ENCODE measurements at regions not wholly inside any gene's neighbourhood (a gene's known extent, or its start where the extent isn't known, plus 50 kb on each side); places are given as distances from the start of the nearest gene placed in this dataset.

- no peak overlapping the region for H3K4me3 ChIP-seq
- no peak overlapping the region for H3K27ac ChIP-seq
- peaks cover 0 to 6% (median 2%) of the 10 kb centered on the region in 4 donors for H3K4me1 ChIP-seq
- H3K27me3 ChIP-seq = no peaks in the 10 kb centered on the region
- peaks cover 0 to 13% (median 1%) of the 10 kb centered on the region in 4 donors for H3K9me3 ChIP-seq
- no peak for DNase-seq (ENCODE audit: low spot score in 2 of 2)
- H3K36me3 ChIP-seq = no peaks in the 10 kb centered on the region
- 58% methylated on average over 8 of the region's 8 CpGs for WGBS, 2 donors
- TF ChIP-seq EP300 (IDR thresholded peaks at IDR 0.05) (no peak), POLR2A (IDR thresholded peaks at IDR 0.05) (no peak), CTCF (IDR thresholded peaks at IDR 0.05) (no peak)
Measured at GRCh38 chr1:207217778-207218511, 103.5 kb upstream of the CD55 start.

GRCh38 chr1:207218512-207219362 is 102.7 kb upstream of the CD55 start:
- no peak overlapping the region for H3K4me3 ChIP-seq
- no peak overlapping the region for H3K27ac ChIP-seq
- no peaks in the 10 kb centered on the region for H3K27me3 ChIP-seq
- 53 to 70% methylated on average over 6 of the region's 6 CpGs for WGBS, 2 donors
- TF ChIP-seq CTCF (IDR thresholded peaks at IDR 0.05) (no peak), EP300 (IDR thresholded peaks at IDR 0.05) (no peak), POLR2A (IDR thresholded peaks at IDR 0.05) (no peak)
- no peaks in the 10 kb centered on the region for H3K36me3 ChIP-seq
- H3K9me3 ChIP-seq = peaks cover 0 to 13% (median 1%) of the 10 kb centered on the region in 4 donors
- H3K4me1 ChIP-seq = peaks cover 0 to 6% (median 2%) of the 10 kb centered on the region in 4 donors
- no peak for DNase-seq (ENCODE audit: low spot score in 2 of 2)

GRCh38 chr1:207219979-207220889 is 101.2 kb upstream of the CD55 start:
- 80 to 83% methylated on average over 24 of the region's 24 CpGs for WGBS, 2 donors
- no peaks in the 10 kb centered on the region for H3K9me3 ChIP-seq
- H3K27ac ChIP-seq = no peak overlapping the region
- no peak for DNase-seq (ENCODE audit: low spot score in 2 of 2)
- TF ChIP-seq CTCF (IDR thresholded peaks at IDR 0.05) (no peak), EP300 (IDR thresholded peaks at IDR 0.05) (no peak), POLR2A (IDR thresholded peaks at IDR 0.05) (no peak)
- no peaks in the 10 kb centered on the region for H3K27me3 ChIP-seq
- no peaks in the 10 kb centered on the region for H3K36me3 ChIP-seq
- no peak overlapping the region for H3K4me3 ChIP-seq
- H3K4me1 ChIP-seq = peaks cover 0 to 6% (median 2%) of the 10 kb centered on the region in 4 donors

- TF ChIP-seq POLR2A (IDR thresholded peaks at IDR 0.05) (no peak), EP300 (IDR thresholded peaks at IDR 0.05) (no peak), CTCF (IDR thresholded peaks at IDR 0.05) (no peak)
- no peak overlapping the region for H3K27ac ChIP-seq
- no peaks in the 10 kb centered on the region for H3K9me3 ChIP-seq
- H3K4me3 ChIP-seq = no peak overlapping the region
- H3K4me1 ChIP-seq = peaks cover 0 to 6% (median 2%) of the 10 kb centered on the region in 4 donors
- H3K36me3 ChIP-seq = no peaks in the 10 kb centered on the region
- no peaks in the 10 kb centered on the region for H3K27me3 ChIP-seq
- DNase-seq (ENCODE audit: low spot score in 2 of 2) = no peak
Measured at GRCh38 chr1:207221934-207222351, 99.5 kb upstream of the CD55 start.
